CD14-positive monocyte (primary cell): ENCODE measurements at regions not wholly inside any gene's neighbourhood (a gene's known extent, or its start where the extent isn't known, plus 50 kb on each side); places are given as distances from the start of the nearest gene placed in this dataset.

Experiments used
- DNase-seq, 3 donors: peaks; one replicate each; pipeline ENCODE4 v3.0.0-alpha.2; 2011 to 2022
- H2AFZ ChIP-seq: 2 replicates; pipeline ENCODE4 v1.6.0; 2012; ENCODE audit warnings: mild to moderate bottlenecking, low read depth, low read length, inconsistent platforms; ENCODE audit not compliant: insufficient read depth, poor library complexity, severe bottlenecking
- H3K27ac ChIP-seq, 2 donors: 1 replicate in 1 of 2; 2 replicates in 1 of 2; pipeline ENCODE4 v1.5.1; 2012 to 2013; ENCODE audit warnings: low read length in 2 of 2, control low read depth in 1 of 2, inconsistent platforms in 1 of 2, low read depth in 1 of 2, mild to moderate bottlenecking in 1 of 2
- H3K27me3 ChIP-seq, 2 donors: one replicate each; pipeline versions ENCODE4 v1.6.0 to v1.6.1; 2011 to 2013; ENCODE audit warnings: low read length in 2 of 2; ENCODE audit not compliant: control insufficient read depth in 2 of 2, insufficient read depth in 2 of 2
- H3K36me3 ChIP-seq, 2 donors: replicated peaks in 1 of 2; 1 replicate in 1 of 2; 2 replicates in 1 of 2; pipeline versions ENCODE4 v1.5.1 to v1.6.1; 2012 to 2013; ENCODE audit warnings: low read length in 2 of 2, control low read depth in 1 of 2, inconsistent platforms in 1 of 2, mild to moderate bottlenecking in 1 of 2; ENCODE audit not compliant: insufficient read depth in 2 of 2, control insufficient read depth in 1 of 2
- H3K4me1 ChIP-seq, 2 donors: 1 replicate in 1 of 2; 2 replicates in 1 of 2; pipeline versions ENCODE4 v1.5.1 to v1.6.1; 2012 to 2013; ENCODE audit warnings: low read length in 2 of 2, control low read depth in 1 of 2, inconsistent platforms in 1 of 2, mild to moderate bottlenecking in 1 of 2, moderate library complexity in 1 of 2; ENCODE audit not compliant: insufficient read depth in 2 of 2, control insufficient read depth in 1 of 2
- H3K4me2 ChIP-seq: replicated peaks from 2 replicates; pipeline ENCODE3; 2012; ENCODE audit warnings: low read length, moderate library complexity, mild to moderate bottlenecking; ENCODE audit not compliant: poor library complexity, severe bottlenecking; ENCODE audit errors: extremely low read depth
- H3K4me3 ChIP-seq, 3 experiments: fragments of 200-600 bp in 1 of 3; sonication (generic) in 1 of 3; replicated peaks in 1 of 3; 1 replicate in 2 of 3; 2 replicates in 1 of 3; pipeline ENCODE4 v1.5.1; 2011 to 2013; ENCODE audit warnings: low read length in 3 of 3, mild to moderate bottlenecking in 3 of 3, control low read depth in 2 of 3, low read depth in 2 of 3, inconsistent platforms in 1 of 3, moderate library complexity in 1 of 3
- H3K79me2 ChIP-seq: 2 replicates; pipeline ENCODE4 v1.6.0; 2012; ENCODE audit warnings: mild to moderate bottlenecking, control low read depth, inconsistent platforms, low read length, moderate library complexity; ENCODE audit not compliant: insufficient read depth
- H3K9ac ChIP-seq: 2 replicates; pipeline ENCODE4 v1.6.0; 2017; ENCODE audit warnings: low read length, mild to moderate bottlenecking; ENCODE audit not compliant: insufficient read depth, poor library complexity, severe bottlenecking
- H3K9me3 ChIP-seq, 2 donors: replicated peaks in 1 of 2; 1 replicate in 1 of 2; 2 replicates in 1 of 2; pipeline versions ENCODE4 v1.5.1 to v1.6.1; 2012 to 2013; ENCODE audit warnings: low read length in 2 of 2, control low read depth in 1 of 2; ENCODE audit not compliant: control insufficient read depth in 1 of 2, insufficient read depth in 1 of 2
- H4K20me1 ChIP-seq: 2 replicates; pipeline ENCODE4 v1.6.0; 2012; ENCODE audit warnings: mild to moderate bottlenecking, low read length, control low read depth, moderate library complexity; ENCODE audit not compliant: insufficient read depth
- H3K27ac Mint-ChIP-seq, 7 donors: one replicate each; pipeline ENCODE4 v1.8.0; 2020; ENCODE audit warnings: mild to moderate bottlenecking in 7 of 7, mixed read lengths in 7 of 7, moderate library complexity in 6 of 7, inconsistent platforms in 2 of 7
- H3K27me3 Mint-ChIP-seq, 3 donors: one replicate each; pipeline ENCODE4 v1.8.0; 2021 to 2022; ENCODE audit warnings: low read depth in 3 of 3, mild to moderate bottlenecking in 3 of 3, mixed read lengths in 3 of 3, moderate library complexity in 3 of 3, inconsistent platforms in 1 of 3
- H3K36me3 Mint-ChIP-seq, 2 donors: one replicate each; pipeline ENCODE4 v1.8.0; 2020; ENCODE audit warnings: mixed read lengths in 2 of 2, inconsistent platforms in 1 of 2, mild to moderate bottlenecking in 1 of 2
- H3K4me1 Mint-ChIP-seq: one replicate; pipeline ENCODE4 v1.8.0; 2020; ENCODE audit warnings: mild to moderate bottlenecking, mixed read lengths
- H3K4me3 Mint-ChIP-seq, 2 donors: one replicate each; pipeline ENCODE4 v1.8.0; 2020; ENCODE audit warnings: mild to moderate bottlenecking in 2 of 2, mixed read lengths in 2 of 2, moderate library complexity in 1 of 2
- H3K9me3 Mint-ChIP-seq, 7 donors: one replicate each; pipeline ENCODE4 v1.8.0; 2020 to 2022; ENCODE audit warnings: mixed read lengths in 7 of 7, mild to moderate bottlenecking in 6 of 7, moderate library complexity in 6 of 7, inconsistent platforms in 2 of 7
- CTCF ChIP-seq: fragments of 200-600 bp; IDR thresholded peaks from one replicate; pipeline ENCODE4 v1.8.0; 2022; ENCODE audit warnings: antibody characterized with exemption, mild to moderate bottlenecking
- WGBS: methylation state at CpG from one replicate; pipeline ENCODE4 v1.1.5; 2013; ENCODE audit warnings: missing lambda C conversion rate; ENCODE audit not compliant: insufficient coverage; 5-methylcytosine and 5-hydroxymethylcytosine counted together
- intact Hi-C, 2 donors: fragments of 100-400 bp; cut with micrococcal nuclease; formaldehyde crosslinking; loops; one replicate each; pipeline versions ENCODE4 v1.15.0 to v1.15.1; 2023

- no peak for DNase-seq
- no peaks in the 10 kb centered on the region for H3K36me3 ChIP-seq
- Mint-ChIP-seq H3K36me3 (no peaks in the 10 kb centered on the region), H3K27me3 (no peaks in the 10 kb centered on the region), H3K4me1 (peaks cover 3% of the 10 kb centered on the region), H3K27ac (no peak overlapping the region), H3K4me3 (no peak overlapping the region), H3K9me3 (peaks cover 0 to 1% (median 0%) of the 10 kb centered on the region in 7 donors)
- H3K9ac ChIP-seq, result no peak overlapping the region
- 83% methylated on average over 1 of the region's 2 CpGs for WGBS
- no peak overlapping the region for H2AFZ ChIP-seq
- TF ChIP-seq CTCF, result no peak
- no peak overlapping the region for H3K4me3 ChIP-seq
- H3K79me2 ChIP-seq, result no peaks in the 10 kb centered on the region
- intact Hi-C loops, result no loop called here
- no peak overlapping the region for H3K27ac ChIP-seq
- H3K27me3 ChIP-seq, result no peaks in the 10 kb centered on the region
- H3K9me3 ChIP-seq, result no peaks in the 10 kb centered on the region
- H3K4me1 ChIP-seq, result no peaks in the 10 kb centered on the region
- no peaks in the 10 kb centered on the region for H4K20me1 ChIP-seq
- no peak overlapping the region for H3K4me2 ChIP-seq
These were observed 79.6 kb upstream of the GADL1 start for GRCh38 chr3:30974071-30974470.

- TF ChIP-seq CTCF, result no peak
- Histone ChIP-seq H3K36me3 (no peaks in the 10 kb centered on the region), H3K4me3 (no peak overlapping the region), H3K4me1 (no peaks in the 10 kb centered on the region), H4K20me1 (no peaks in the 10 kb centered on the region), H3K9ac (no peak overlapping the region), H3K27me3 (no peaks in the 10 kb centered on the region), H3K27ac (no peak overlapping the region), H2AFZ (no peak overlapping the region), H3K9me3 (no peaks in the 10 kb centered on the region), H3K79me2 (no peaks in the 10 kb centered on the region), H3K4me2 (no peak overlapping the region)
- no peaks in the 10 kb centered on the region for H3K4me1 Mint-ChIP-seq
- DNase-seq, result no peak
- H3K27ac Mint-ChIP-seq, result no peak overlapping the region
- H3K36me3 Mint-ChIP-seq, result no peaks in the 10 kb centered on the region
- H3K4me3 Mint-ChIP-seq, result no peak overlapping the region
- intact Hi-C loops, result no loop called here
- peaks cover 0 to 2% (median 0%) of the 10 kb centered on the region in 7 donors for H3K9me3 Mint-ChIP-seq
- no peaks in the 10 kb centered on the region for H3K27me3 Mint-ChIP-seq
- no CpG with 5 or more reads among the region's 1 CpG for WGBS
These were observed 83.1 kb upstream of the GADL1 start for GRCh38 chr3:30977592-30977991.
